A204.1 (cell line): ENCODE measurements at regions not wholly inside any gene's neighbourhood (a gene's known extent, or its start where the extent isn't known, plus 50 kb on each side); places are given as distances from the start of the nearest gene placed in this dataset.

ENCODE experiments used
- FAIRE-seq: peaks from 2 replicates; lab custom pipeline; 2012; peaks lifted over from hg19 to GRCh38; lab: Jason Lieb, UNC

DNA sequence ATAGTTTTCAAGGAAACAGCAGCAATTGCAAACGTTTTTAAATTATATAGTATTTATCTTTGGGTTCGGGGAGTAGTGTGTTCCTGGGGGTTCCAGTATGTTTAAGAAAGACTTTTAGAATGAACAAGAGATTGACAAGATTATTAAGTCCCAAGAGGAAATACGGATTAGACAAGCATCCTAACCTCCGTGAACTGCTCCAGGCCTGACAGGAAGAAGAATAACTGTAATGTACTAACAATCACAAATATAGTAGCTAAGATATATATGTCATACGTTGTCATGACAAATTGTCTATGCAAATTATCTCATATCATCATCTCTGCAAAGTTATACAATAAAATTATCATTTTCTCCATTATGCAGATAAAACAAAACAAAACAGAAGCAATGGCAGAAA is 1397.2 kb downstream of the MRPL39 start:
- FAIRE-seq, result no peak

DNA sequence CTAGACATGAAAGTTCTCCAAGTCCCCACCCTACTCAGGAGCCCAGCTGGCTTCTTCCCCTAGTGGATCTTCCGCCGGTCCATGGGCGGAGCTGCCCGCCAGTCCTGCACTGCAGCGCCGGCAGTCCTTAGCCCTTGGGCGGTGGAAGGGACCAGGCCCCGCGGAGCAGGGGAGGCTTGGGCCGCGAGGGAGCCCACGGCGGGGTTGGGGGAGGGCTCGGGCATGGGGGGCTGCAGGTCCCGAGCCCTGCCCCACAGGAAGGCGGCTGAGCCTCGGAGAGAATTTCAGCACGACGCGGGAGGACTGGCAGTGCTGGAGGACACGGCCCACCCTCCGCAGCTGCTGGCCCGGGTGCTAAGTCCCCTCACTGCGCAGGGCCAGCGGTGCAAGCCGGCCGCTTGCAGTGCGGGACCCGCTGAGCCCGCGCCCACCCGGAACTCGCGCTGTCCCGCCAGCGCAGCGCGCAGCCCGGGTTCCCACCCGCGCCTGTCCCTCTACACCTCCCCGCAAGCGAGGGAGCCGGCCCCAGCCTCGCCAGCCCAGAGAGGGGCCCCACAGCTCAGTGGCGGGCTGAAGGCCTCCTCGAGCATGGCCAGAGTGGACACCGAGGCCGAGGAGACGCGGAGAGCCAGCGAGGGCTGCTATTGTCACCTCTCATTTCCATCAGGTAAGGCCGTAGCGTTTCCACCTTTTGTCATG is 1398.6 kb downstream of the MRPL39 start:
- FAIRE-seq, result no peak

GRCh38 chr21:24205319-24205718 is 1402.0 kb downstream of the MRPL39 start:
- FAIRE-seq, result no peak

DNA sequence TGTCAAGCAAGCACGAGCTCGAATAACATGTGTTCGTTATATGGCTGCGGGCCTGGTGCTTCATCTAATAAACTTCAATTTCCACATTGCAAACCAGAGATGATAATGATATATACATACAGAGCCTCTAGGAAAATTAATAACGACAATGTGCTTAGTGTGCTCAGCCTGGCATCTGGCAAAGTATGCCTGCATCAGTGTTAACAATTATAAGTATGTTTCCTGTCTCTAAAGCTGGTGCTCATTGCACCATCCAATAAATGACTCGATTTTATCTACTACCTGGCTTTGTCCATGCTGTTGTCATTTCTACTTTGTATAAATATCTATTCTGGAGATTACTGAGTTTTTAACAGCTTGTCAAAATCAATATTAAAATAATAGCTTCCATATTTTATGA is 1402.6 kb downstream of the MRPL39 start:
- FAIRE-seq, result no peak

DNA sequence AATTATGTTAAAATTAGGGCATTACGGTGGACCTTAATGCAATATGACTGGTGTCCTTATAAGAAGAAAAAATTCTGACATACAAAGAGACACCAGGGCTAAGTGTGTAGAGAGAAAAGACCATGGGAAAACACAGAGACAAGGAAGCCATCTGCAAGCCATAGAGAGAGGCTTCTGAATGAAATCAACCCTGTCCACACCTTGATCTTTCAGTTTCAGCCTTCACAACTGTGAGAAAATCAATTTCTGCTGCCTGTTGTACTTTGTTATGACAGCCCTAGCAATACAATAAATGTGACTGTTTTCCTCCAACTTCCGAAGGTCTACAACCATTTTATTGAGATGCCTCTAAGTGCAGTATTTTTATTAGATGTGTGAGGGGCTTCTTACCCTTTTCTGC is 1407.2 kb downstream of the MRPL39 start:
- FAIRE-seq, result no peak

DNA sequence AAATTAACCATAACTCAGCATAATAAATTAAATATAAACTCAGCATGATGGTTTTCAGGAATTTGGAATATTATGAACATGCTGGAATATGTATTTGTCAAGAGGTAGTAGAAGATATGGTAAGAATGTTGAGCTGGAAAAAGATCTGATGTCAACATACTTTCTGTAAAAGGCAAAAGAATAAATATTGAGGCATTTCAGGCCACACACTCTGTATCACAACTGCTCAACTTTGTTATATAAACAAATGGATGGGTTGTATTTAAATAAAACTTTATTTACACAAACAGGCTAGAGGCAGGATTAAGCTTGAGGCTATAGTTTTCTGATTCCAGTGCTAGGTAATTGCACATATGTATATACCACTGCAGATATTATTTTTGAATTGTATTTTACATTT is 1409.4 kb downstream of the MRPL39 start:
- no peak for FAIRE-seq

- peak; percentile 51 for FAIRE-seq
These were observed 1410.1 kb downstream of the MRPL39 start for GRCh38 chr21:24197132-24197643.

GRCh38 chr21:24188506-24188905 is 1418.8 kb downstream of the MRPL39 start:
- no peak for FAIRE-seq

- no peak for FAIRE-seq
These were observed 1424.2 kb downstream of the MRPL39 start for GRCh38 chr21:24183077-24183476.

- no peak for FAIRE-seq
These were observed 1428.2 kb downstream of the MRPL39 start for GRCh38 chr21:24179110-24179509.

DNA sequence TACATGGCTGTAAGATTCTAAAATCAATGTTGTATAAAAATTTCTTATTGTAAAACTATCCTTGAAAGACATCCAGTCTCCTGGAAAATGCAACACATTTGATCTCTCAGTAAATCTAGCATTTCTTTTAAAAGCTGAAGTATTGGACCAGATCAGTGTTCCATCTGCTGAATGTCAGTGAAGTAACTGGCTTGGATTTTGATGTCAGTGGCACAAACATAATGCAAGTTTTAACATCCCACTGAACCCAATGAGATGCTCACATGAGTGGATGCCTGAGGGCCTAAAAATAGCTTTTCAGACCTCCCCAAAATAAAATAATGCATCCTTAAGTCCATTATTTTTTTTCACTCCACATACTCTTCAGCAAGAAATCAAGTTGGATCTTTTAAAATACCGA is 1432.2 kb downstream of the MRPL39 start:
- no peak for FAIRE-seq

GRCh38 chr21:24171736-24172135 is 1435.5 kb downstream of the MRPL39 start:
- FAIRE-seq, result no peak

DNA sequence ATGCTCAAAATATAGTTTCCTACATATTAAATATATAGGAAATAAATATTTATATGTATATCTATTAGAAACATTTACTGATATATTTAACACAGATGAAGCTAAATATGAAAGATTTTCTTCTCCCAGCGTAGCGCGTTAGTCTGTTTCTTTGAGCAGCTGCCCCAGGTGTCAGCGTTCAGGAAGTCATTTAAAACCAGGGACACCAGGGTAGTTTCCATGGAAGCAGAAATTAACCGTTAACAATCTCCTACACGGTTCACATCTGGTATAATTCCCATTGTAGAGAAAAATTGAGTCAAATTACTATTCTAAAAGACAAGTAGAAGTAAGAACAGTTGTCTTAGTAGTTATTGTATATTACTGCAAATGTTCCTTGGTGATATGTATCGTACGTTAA is 1443.7 kb downstream of the MRPL39 start:
- FAIRE-seq, result no peak

DNA sequence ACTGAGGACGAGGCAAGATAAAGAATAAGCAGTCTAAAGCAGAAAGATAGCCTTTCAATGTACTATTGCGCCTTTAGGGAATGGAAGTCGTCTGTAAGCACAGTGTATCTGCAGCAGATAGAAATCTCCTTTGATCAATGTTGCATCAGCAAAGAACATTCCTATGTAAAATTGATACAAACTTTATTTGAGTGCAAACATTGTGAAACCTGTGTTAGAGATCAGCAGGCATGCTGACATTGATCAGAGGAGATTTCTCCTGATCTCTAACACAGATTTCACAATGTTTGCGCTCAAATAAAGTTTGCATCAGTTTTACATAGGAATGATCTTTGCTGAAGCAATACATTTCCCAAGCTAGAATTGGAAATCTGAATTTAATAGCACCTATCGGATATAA is 1446.8 kb downstream of the MRPL39 start:
- FAIRE-seq, result no peak

GRCh38 chr21:24153137-24153536 is 1454.1 kb downstream of the MRPL39 start:
- FAIRE-seq, result no peak

GRCh38 chr21:24150753-24151152 is 1456.5 kb downstream of the MRPL39 start:
- FAIRE-seq, result no peak

DNA sequence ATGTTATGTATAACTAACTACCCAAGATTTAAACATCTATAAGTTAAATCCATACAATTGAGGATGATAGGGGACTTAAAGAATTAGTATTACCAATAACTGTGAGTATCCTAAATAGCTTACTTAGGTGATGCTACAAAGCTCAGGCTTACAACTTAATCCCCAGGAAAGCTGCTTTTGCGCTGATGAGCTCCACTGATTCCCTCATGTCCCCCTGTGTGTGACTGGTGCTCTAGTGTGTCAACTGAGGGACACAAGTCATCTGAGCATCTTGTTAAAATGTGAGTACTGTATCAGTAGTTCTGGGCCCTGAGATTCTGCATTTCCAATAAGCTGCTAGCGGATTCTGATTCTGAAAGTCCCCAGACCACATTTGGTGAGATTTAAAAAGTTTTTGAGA is 1458.8 kb downstream of the MRPL39 start:
- no peak for FAIRE-seq

DNA sequence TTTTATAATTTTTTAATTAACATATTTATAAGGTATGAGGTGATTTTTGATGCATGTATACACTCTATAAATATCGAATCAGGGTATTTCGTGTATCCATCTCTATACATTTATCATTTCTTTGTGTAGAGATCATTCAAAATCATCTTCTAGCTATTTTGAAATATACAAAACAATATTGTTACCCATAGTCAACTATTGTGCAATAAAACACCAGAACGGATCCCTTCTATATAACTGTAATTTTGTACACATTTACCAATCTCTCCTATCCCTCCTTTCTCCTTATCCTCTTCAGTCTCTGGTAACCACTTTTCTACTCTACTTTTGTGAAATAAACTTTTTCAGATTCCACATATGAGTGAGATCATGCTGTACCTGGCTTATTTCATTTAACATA is 1459.6 kb downstream of the MRPL39 start:
- no peak for FAIRE-seq

- FAIRE-seq, result no peak
These were observed 1476.2 kb downstream of the MRPL39 start for GRCh38 chr21:24131056-24131455.

DNA sequence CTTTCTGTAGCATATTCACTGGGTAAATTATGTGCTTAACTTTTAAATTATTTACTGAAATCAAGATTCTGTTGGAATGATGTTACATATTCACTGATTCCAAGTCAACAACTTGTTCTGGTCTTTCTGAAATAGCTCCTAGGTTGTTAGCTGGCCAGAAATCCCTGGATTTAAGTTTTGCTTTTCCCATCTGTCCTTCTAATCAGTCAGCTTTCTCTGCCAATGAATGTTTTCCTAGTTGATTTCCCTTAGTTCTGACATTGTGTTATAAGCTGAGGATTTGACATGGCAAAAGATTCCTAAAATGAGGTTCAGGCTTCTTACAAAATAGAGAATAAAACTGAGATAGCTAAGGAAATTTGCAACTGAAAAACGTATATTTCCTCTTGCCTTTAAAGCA is 1479.6 kb downstream of the MRPL39 start:
- FAIRE-seq, result no peak

DNA sequence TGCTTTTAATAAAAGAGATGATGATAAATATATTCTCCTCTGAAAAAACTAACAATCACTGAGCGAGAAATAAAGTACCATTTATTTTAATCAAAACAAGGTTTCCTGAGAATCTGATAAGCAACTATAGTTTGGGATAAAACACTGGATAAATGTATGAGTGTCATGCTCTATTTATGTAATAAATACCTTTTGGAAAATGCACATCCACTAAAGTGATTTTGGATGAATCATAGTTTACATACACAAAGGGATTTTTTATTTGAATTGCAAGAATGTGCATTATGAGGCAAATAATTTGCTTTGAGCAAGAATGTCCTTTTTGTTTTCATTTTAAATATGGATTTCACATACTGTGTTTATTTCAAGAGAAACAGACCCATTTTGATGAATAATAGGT is 1483.5 kb downstream of the MRPL39 start:
- no peak for FAIRE-seq

DNA sequence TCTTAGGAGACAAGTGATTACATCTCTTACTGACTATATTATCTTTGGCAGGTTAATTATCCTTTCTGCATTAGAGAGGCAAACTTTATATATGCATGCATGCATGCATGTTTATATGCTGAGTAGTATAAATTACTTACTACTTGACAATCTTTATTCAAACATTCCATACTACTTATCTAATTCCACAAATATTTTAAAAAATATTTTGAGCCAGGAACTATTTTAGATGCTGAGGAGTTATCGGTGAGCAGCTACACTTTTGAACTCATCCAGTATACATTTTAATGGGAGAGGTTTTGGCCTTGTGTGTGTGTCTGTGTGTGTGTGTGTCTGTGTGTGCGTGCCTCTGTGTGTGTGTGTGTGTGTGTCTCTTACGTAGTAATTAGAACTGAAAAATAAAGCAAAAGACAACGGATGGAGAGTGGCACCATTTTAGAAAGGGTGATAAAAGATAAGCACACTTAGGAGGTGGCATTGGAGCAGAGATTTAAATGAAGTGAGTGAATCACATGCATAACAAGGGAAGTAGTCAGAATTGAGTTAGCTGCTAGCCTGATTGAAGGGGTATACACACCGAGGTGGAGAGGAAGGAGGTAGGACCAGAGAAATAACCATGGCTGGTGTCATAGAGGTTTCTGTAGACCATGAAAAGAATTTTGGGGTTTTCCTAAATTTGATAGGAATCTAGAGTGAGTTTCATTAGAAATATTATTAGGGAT is 1488.4 kb downstream of the MRPL39 start:
- FAIRE-seq, result no peak

GRCh38 chr21:24115141-24115540 is 1492.1 kb downstream of the MRPL39 start:
- no peak for FAIRE-seq

DNA sequence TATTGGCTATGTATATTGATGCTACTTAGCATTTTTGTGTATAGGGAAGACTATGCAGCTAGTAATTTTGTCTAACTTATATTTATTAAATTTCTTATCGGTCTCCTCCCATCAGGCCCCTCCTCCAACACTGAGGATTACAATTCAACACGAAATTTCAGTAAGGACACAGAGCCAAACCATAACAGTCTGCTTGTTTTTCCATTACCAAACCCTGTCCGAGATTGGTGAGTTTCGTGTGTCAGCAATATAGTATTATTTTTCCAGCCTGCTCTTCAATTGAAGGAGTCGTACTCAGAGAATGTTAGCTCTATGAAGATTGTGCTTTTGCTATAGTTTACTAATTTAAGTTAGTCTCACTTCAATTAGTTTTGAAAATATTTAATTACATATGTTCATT is 1495.3 kb downstream of the MRPL39 start:
- FAIRE-seq, result no peak
